Stomach smooth muscle (tissue), 2 donors: ENCODE measurements at regions not wholly inside any gene's neighbourhood (a gene's known extent, or its start where the extent isn't known, plus 50 kb on each side); places are given as distances from the start of the nearest gene placed in this dataset.

Experiments
- H3K27ac ChIP-seq: one replicate; pipeline ENCODE4 v1.7.0; 2013; ENCODE audit warnings: mild to moderate bottlenecking, low read length, inconsistent platforms
- H3K27me3 ChIP-seq, 2 donors: one replicate each; pipeline ENCODE4 v1.7.0; 2013; ENCODE audit warnings: low read length in 2 of 2; ENCODE audit not compliant: insufficient read depth in 2 of 2, control insufficient read depth in 1 of 2
- H3K36me3 ChIP-seq, 2 donors: one replicate each; pipeline ENCODE4 v1.7.0; 2013; ENCODE audit warnings: low read length in 2 of 2; ENCODE audit not compliant: control insufficient read depth in 2 of 2, insufficient read depth in 2 of 2
- H3K4me1 ChIP-seq: one replicate; pipeline ENCODE4 v1.7.0; 2013; ENCODE audit warnings: low read length; ENCODE audit not compliant: control insufficient read depth, insufficient read depth
- H3K4me3 ChIP-seq, 2 donors: one replicate each; pipeline ENCODE4 v1.7.0; 2013; ENCODE audit warnings: low read length in 2 of 2
- H3K9ac ChIP-seq, 2 donors: one replicate each; pipeline ENCODE4 v1.7.0; 2013; ENCODE audit warnings: low read length in 2 of 2, mild to moderate bottlenecking in 1 of 2
- H3K9me3 ChIP-seq, 2 donors: one replicate each; pipeline ENCODE4 v1.7.0; 2013; ENCODE audit warnings: low read length in 2 of 2; ENCODE audit not compliant: control insufficient read depth in 2 of 2
- donor health status: healthy.
- donor health status: Pancreatic carcinoma.

DNA sequence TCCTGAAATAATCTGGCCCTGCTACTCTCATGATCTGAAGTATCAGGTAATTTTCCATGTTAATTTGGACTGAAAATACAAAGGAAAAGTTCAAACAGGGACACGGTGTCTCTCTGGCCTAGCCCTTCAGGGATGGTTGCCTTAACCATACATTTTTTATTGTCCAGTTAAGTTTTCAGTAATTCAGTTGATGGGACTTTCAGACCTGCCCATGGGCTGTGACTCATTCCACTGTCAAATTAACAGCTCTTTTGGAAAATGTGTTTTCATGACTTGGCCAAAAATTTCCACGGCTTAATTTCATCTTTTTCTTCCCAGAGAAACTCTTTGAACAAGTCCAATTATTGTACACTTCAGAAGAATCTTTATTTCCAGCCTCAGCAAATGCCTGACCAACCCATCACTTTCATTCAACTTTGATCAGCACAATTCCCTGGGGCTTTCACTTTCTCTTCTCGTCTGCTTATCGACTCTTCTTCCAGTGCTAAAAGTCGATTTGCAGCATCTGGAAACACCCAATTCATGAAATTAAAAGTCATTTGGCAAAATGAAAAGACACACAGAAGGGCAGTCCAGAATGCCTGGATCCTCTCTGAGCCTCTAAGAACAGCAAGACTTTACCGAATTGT, 293.9 kb downstream of the RAB28 start:
- H3K9me3 ChIP-seq: peaks cover 0 to 2% of the 10 kb centered on the region in 2 donors
- H3K36me3 ChIP-seq: no peaks in the 10 kb centered on the region
- H3K27ac ChIP-seq: no peak overlapping the region
- H3K4me1 ChIP-seq: peaks cover 5% of the 10 kb centered on the region
- no peak overlapping the region for H3K9ac ChIP-seq
- H3K27me3 ChIP-seq: no peaks in the 10 kb centered on the region
- H3K4me3 ChIP-seq: no peak overlapping the region

DNA sequence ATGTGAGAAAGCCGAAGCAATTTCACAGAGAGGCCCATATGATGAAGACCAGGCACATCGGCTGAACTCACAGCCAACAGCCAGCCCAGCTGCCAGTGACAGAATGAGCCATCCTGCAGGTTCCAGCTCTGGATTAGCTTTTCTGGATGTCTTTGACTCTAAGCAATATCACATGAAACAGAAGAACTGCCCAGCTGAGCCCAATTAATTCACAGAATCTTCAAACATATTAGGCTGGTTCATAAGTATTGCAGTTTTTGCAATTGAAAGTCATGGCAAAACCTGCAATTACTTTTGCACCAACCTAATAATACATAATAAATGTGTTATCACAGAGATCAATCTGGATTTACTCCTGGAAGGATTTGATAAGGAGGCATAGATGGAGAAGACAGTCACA, 299.9 kb downstream of the RAB28 start:
- no peaks in the 10 kb centered on the region for H3K4me1 ChIP-seq
- H3K4me3 ChIP-seq: no peak overlapping the region
- H3K27me3 ChIP-seq: no peaks in the 10 kb centered on the region
- H3K36me3 ChIP-seq: no peaks in the 10 kb centered on the region
- peaks cover 0 to 7% of the 10 kb centered on the region in 2 donors for H3K9me3 ChIP-seq
- no peak overlapping the region for H3K9ac ChIP-seq
- no peak overlapping the region for H3K27ac ChIP-seq

DNA sequence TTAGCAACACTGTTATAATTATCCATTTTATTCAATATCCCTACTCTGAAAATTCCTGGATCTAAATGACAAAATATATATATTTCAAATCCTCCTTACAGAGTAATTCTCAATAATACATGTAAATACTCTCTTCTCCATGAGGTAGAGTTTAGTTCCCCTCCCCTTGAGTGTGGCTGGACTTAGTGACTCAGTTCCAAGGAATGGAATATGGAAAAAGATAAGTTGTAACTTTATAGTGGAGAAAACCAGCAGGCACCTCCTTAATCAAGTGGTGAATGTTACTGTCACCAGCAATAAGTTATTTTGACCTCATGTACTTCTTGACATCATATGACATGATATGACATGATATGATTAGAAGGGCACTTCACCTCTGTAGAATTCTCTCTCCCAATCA, 302.0 kb downstream of the RAB28 start:
- H3K27ac ChIP-seq: no peak overlapping the region
- no peaks in the 10 kb centered on the region for H3K27me3 ChIP-seq
- H3K9ac ChIP-seq: no peak overlapping the region
- no peaks in the 10 kb centered on the region for H3K36me3 ChIP-seq
- H3K9me3 ChIP-seq: peaks cover 0 to 7% of the 10 kb centered on the region in 2 donors
- no peaks in the 10 kb centered on the region for H3K4me1 ChIP-seq
- no peak overlapping the region for H3K4me3 ChIP-seq

DNA sequence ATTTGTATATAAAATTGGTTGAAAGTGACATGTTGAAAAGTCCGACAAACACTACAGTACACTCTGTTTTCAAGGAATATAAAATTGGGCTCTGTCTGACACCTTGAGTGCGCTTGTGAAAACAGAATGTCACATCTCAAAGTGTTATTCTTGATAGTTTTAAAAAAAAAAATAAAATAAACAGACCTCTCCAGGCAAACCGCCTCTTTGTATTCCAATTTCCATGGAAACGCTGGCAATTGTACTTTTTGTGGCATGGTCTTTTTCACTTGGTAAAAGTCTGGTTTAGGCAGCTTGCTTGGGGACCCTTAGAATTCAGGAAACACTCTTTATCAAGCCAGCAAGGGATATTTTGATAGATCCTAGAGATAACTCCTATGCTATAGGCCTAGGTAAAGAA, 302.5 kb downstream of the RAB28 start:
- no peak overlapping the region for H3K27ac ChIP-seq
- H3K9me3 ChIP-seq: peaks cover 0 to 7% of the 10 kb centered on the region in 2 donors
- H3K36me3 ChIP-seq: no peaks in the 10 kb centered on the region
- H3K4me3 ChIP-seq: no peak overlapping the region
- H3K27me3 ChIP-seq: no peaks in the 10 kb centered on the region
- no peak overlapping the region for H3K9ac ChIP-seq
- H3K4me1 ChIP-seq: no peaks in the 10 kb centered on the region

DNA sequence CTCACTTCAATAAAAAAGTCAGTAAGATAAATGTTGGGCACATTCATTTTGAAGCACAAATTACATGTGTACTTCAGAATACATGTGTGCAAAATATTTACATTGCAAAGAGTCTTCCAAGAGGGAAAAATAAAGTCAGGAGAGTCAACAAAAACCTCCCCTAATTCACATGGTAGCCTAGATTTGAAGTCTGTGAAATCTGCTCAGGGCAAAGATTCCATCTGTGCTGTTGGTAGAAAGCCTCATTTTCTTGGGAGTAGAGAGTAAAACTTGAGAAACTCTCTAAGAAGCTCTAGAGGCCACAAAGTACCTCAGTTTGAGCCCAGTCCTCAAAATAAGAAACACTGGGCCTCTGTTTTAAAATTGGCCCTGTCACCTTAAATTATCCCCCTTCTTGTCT, 303.4 kb downstream of the RAB28 start:
- Histone ChIP-seq H3K9ac (no peak overlapping the region), H3K27ac (no peak overlapping the region), H3K9me3 (peaks cover 0 to 7% of the 10 kb centered on the region in 2 donors), H3K4me1 (no peaks in the 10 kb centered on the region), H3K36me3 (no peaks in the 10 kb centered on the region), H3K27me3 (no peaks in the 10 kb centered on the region), H3K4me3 (no peak overlapping the region)

DNA sequence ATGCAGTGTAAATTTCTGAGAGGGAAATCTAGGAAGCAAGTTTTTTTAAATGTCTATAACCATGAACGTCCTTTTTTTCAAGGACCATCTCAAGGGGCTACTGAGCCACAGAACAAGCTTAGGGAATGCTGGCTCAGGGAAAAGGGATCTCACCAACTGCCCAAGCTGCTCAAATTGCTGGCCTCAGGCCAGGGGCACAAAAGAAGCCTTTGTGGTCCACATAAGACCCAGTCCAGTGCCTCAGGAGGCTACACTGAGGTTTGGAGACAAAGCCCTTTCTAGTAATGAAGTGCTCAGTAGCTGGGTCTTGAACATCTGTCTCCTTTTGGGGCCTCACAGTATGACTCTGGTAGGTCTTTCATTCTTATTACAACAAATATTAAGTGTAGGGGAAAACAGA, 305.5 kb downstream of the RAB28 start:
- no peak overlapping the region for H3K4me3 ChIP-seq
- H3K9me3 ChIP-seq: no peaks in the 10 kb centered on the region
- H3K27ac ChIP-seq: no peak overlapping the region
- H3K36me3 ChIP-seq: no peaks in the 10 kb centered on the region
- H3K27me3 ChIP-seq: no peaks in the 10 kb centered on the region
- H3K4me1 ChIP-seq: no peaks in the 10 kb centered on the region
- no peak overlapping the region for H3K9ac ChIP-seq

DNA sequence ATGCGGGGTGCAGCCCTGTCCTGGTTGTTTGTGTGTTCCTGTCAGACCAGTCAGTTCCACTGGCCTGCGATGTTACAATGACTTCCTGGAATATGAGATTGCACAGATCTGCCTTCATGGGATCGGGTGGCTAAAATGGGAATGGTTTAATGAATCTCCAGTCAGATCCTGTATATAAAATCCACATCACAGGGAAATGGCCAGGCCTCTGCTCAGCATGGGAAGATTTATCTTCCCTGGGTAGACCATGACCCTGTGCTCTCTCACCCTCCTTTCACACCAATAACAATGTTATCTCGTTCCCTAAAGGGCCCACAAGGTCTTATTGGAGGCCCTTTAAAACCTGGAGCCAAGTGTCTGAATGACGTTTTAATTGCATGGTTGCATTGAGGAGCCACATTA, 307.4 kb downstream of the RAB28 start:
- Histone ChIP-seq H3K4me1 (no peaks in the 10 kb centered on the region), H3K9ac (no peak overlapping the region), H3K27me3 (no peaks in the 10 kb centered on the region), H3K9me3 (no peaks in the 10 kb centered on the region), H3K36me3 (no peaks in the 10 kb centered on the region), H3K4me3 (no peak overlapping the region), H3K27ac (no peak overlapping the region)

DNA sequence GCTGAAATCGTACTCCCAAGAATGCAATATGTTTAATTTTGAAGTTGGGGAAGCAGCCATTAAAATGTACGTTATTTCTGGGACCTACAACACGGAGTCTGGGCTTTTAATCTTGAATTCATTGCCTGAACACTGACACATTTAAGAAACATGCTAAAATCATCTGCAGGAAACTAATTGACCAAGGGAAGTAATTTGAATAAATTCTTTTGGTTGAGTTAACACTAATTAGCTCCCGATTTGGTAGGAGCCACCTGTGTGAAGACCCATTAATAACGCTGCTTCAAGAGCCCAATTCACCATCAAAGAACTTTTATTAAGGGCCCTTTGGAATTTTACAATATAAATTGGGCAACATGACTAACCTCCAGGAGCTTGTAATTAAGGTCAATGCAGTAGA, 309.2 kb downstream of the RAB28 start:
- no peaks in the 10 kb centered on the region for H3K9me3 ChIP-seq
- H3K27ac ChIP-seq: no peak overlapping the region
- no peaks in the 10 kb centered on the region for H3K4me1 ChIP-seq

DNA sequence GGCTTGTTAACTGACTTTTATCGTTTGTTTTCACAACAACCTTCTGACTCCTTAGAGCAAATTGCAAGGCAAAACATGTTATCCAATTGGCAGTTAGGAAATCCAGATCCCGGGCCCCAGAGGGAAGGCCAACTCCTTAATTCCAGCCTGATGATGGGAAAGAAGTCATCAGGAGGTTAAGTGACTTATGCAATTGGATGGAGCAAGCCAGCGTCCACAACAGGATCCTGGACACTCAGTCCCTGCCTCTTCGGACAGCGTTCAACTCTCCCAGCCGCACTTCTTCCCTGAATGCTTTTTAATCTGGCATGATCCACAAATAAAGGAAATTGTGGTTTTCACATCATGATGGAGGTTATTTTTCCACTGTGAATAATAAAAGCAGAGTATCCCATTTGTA, 310.1 kb downstream of the RAB28 start:
- Histone ChIP-seq H3K27me3 (no peaks in the 10 kb centered on the region), H3K9ac (no peak overlapping the region), H3K27ac (no peak overlapping the region), H3K4me1 (no peaks in the 10 kb centered on the region), H3K9me3 (no peaks in the 10 kb centered on the region), H3K4me3 (no peak overlapping the region), H3K36me3 (no peaks in the 10 kb centered on the region)

More for the DNA sequence above, 309.2 kb downstream of the RAB28 start:
- Histone ChIP-seq H3K27me3 (no peaks in the 10 kb centered on the region), H3K36me3 (no peaks in the 10 kb centered on the region), H3K4me3 (no peak overlapping the region), H3K9ac (no peak overlapping the region)

DNA sequence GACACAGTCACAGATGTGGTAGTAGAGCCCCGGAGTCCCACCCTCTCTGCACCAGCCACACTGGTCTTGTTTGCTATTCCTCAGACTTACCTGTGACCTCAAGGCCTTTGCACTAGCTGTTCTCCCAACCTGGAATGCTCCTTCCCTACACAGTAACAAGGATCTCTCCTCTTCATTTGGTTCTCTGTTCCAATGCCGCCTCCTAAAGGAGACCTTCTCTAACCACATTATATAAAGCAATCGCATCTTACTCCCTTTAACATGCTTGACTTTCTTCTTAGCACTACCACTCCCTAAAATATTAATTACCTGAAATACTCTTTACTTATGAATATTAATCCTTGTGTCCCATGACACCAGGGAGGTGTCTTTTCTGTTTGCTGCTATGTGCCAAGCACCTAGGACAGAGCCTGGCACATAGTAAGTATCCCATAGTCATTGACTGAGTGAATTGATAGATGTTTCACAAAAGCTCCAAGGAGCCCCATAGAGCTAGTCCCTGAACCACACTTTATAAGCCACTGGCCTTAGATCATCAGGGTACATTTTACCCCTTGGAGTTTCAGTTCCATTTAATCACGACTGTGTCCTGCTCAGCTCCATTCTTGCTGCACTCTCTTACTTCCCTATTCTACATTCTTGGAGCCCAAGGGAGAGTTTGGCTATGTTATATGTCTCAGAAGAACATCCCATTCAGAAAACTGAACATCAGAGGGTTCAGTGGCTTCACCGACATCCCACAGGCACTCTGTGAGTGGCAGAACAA, 312.7 kb downstream of the RAB28 start:
- Histone ChIP-seq H3K9ac (no peak overlapping the region), H3K27me3 (no peaks in the 10 kb centered on the region), H3K4me1 (peaks cover 4% of the 10 kb centered on the region), H3K27ac (no peak overlapping the region), H3K4me3 (no peak overlapping the region), H3K9me3 (no peaks in the 10 kb centered on the region), H3K36me3 (no peaks in the 10 kb centered on the region)
